HEK293 (cell line): ENCODE measurements at regions not wholly inside any gene's neighbourhood (a gene's known extent, or its start where the extent isn't known, plus 50 kb on each side); places are given as distances from the start of the nearest gene placed in this dataset.

Experiments
- CTCF ChIA-PET: fragments of 350-600 bp; formaldehyde crosslinking; extraction: SDS; loops from one replicate; lab custom pipeline; 2021; ENCODE audit warnings: antibody characterized with exemption; lab: Yijun Ruan, JAX
- POLR2A ChIA-PET: fragments of 300-600 bp; formaldehyde crosslinking; extraction: SDS; loops from one replicate; lab custom pipeline; 2020; ENCODE audit warnings: antibody characterized with exemption, inconsistent platforms; lab: Yijun Ruan, JAX
- H3K27ac ChIP-seq: fragments of 200-500 bp; sonication (Bioruptor generic); 2 replicates; pipeline ENCODE4 v1.5.1; 2014; ENCODE audit warnings: low read depth, low read length, control low read depth, inconsistent platforms; ENCODE audit errors: extremely low read depth
- H3K36me3 ChIP-seq, 2 experiments: fragments of 200-500 bp in 1 of 2; sonication (Bioruptor generic) in 1 of 2; 1 replicate in 1 of 2; 2 replicates in 1 of 2; pipeline ENCODE4 v1.5.1; 2014 to 2017; ENCODE audit warnings: inconsistent platforms in 2 of 2, low read length in 2 of 2; ENCODE audit not compliant: control insufficient read depth in 2 of 2, insufficient read depth in 1 of 2
- H3K4me1 ChIP-seq: fragments of 200-500 bp; sonication (Bioruptor generic); 2 replicates; pipeline ENCODE4 v1.5.1; 2014; ENCODE audit warnings: mild to moderate bottlenecking, low read length, inconsistent platforms; ENCODE audit not compliant: control insufficient read depth, insufficient read depth
- H3K4me3 ChIP-seq: 2 replicates; pipeline ENCODE4 v1.5.1; 2011; ENCODE audit warnings: low read depth, mild to moderate bottlenecking, control low read depth, low read length, moderate library complexity
- H3K9me3 ChIP-seq: fragments of 200-500 bp; sonication (Bioruptor generic); 2 replicates; pipeline ENCODE4 v1.5.1; 2014; ENCODE audit warnings: low read depth, low read length, inconsistent platforms; ENCODE audit not compliant: control insufficient read depth, insufficient read depth
- HOXD13 ChIP-seq: sonication (generic); formaldehyde crosslinking; IDR thresholded peaks from 2 replicates; pipeline ENCODE4 v1.8.0; 2022; ENCODE audit warnings: missing genetic modification reagents, borderline replicate concordance
- KLF1 ChIP-seq: fragments of 450-650 bp; formaldehyde crosslinking; IDR thresholded peaks from 2 replicates; pipeline ENCODE4 v1.5.1; 2016; ENCODE audit warnings: missing biosample characterization, missing genetic modification characterization
- PATZ1 ChIP-seq: fragments of 450-650 bp; formaldehyde crosslinking; IDR thresholded peaks from 2 replicates; pipeline ENCODE4 v1.5.1; 2016; ENCODE audit warnings: missing biosample characterization, missing genetic modification characterization
- PRDM4 ChIP-seq: fragments of 450-650 bp; formaldehyde crosslinking; IDR thresholded peaks from 2 replicates; pipeline ENCODE4 v1.5.1; 2017; ENCODE audit warnings: missing biosample characterization, missing genetic modification characterization
- SCRT2 ChIP-seq: fragments of 450-650 bp; formaldehyde crosslinking; IDR thresholded peaks from 2 replicates; pipeline ENCODE4 v1.5.1; 2016; ENCODE audit warnings: missing biosample characterization, missing genetic modification characterization
- TSHZ1 ChIP-seq: fragments of 450-650 bp; formaldehyde crosslinking; IDR thresholded peaks from 2 replicates; pipeline ENCODE4 v1.5.1; 2016; ENCODE audit warnings: missing biosample characterization, missing genetic modification characterization, borderline replicate concordance
- ZBTB11 ChIP-seq: fragments of 450-650 bp; formaldehyde crosslinking; conservative IDR thresholded peaks from 2 replicates; pipeline ENCODE4 v1.5.1; 2016; ENCODE audit warnings: low read depth, missing biosample characterization, missing genetic modification characterization
- ZBTB8A ChIP-seq: fragments of 450-650 bp; formaldehyde crosslinking; IDR thresholded peaks from 2 replicates; pipeline ENCODE4 v1.5.1; 2016; ENCODE audit warnings: missing biosample characterization, missing genetic modification characterization
- ZFHX2 ChIP-seq: fragments of 450-650 bp; formaldehyde crosslinking; conservative IDR thresholded peaks from 2 replicates; pipeline ENCODE4 v1.5.1; 2016; ENCODE audit warnings: missing biosample characterization, missing genetic modification characterization
- ZNF19 ChIP-seq: fragments of 450-650 bp; formaldehyde crosslinking; IDR thresholded peaks from 2 replicates; pipeline ENCODE4; 2016; ENCODE audit warnings: missing biosample characterization, missing genetic modification characterization, low read depth
- ZNF350 ChIP-seq: fragments of 450-650 bp; formaldehyde crosslinking; IDR thresholded peaks from 2 replicates; pipeline ENCODE4 v1.5.0; 2017; ENCODE audit warnings: missing biosample characterization, mild to moderate bottlenecking, missing genetic modification characterization
- ZNF426 ChIP-seq: fragments of 450-650 bp; formaldehyde crosslinking; IDR thresholded peaks from 2 replicates; pipeline ENCODE4 v1.5.1; 2017; ENCODE audit warnings: missing biosample characterization, missing genetic modification characterization, mild to moderate bottlenecking, inconsistent platforms, moderate library complexity
- ZNF530 ChIP-seq: fragments of 450-650 bp; formaldehyde crosslinking; IDR thresholded peaks from 2 replicates; pipeline ENCODE4 v1.5.1; 2016; ENCODE audit warnings: low read depth, missing biosample characterization, missing genetic modification characterization
- ZNF621 ChIP-seq: fragments of 450-650 bp; formaldehyde crosslinking; IDR thresholded peaks from 2 replicates; pipeline ENCODE4 v1.5.1; 2017; ENCODE audit warnings: missing biosample characterization, missing genetic modification characterization
- ZNF624 ChIP-seq: fragments of 450-650 bp; formaldehyde crosslinking; IDR thresholded peaks from 2 replicates; pipeline ENCODE4 v1.5.1; 2017; ENCODE audit warnings: missing biosample characterization, missing genetic modification characterization
- ZNF645 ChIP-seq: fragments of 450-650 bp; formaldehyde crosslinking; IDR thresholded peaks from 2 replicates; pipeline ENCODE4; 2016; ENCODE audit warnings: missing biosample characterization, missing genetic modification characterization
- ZNF791 ChIP-seq: fragments of 450-650 bp; formaldehyde crosslinking; IDR thresholded peaks from 2 replicates; pipeline ENCODE4 v1.5.1; 2016; ENCODE audit warnings: missing biosample characterization, missing genetic modification characterization
- ZNF830 ChIP-seq: fragments of 450-650 bp; IDR thresholded peaks from 2 replicates; pipeline ENCODE4 v1.5.0; 2018; ENCODE audit warnings: missing biosample characterization, missing genetic modification characterization, low read depth, mild to moderate bottlenecking, moderate library complexity
- ZSCAN30 ChIP-seq: fragments of 450-650 bp; IDR thresholded peaks from 2 replicates; pipeline ENCODE4 v1.5.1; 2018; ENCODE audit warnings: missing biosample characterization, mild to moderate bottlenecking, missing genetic modification characterization, moderate library complexity

- POLR2A ChIA-PET: no interaction called here
Measured at GRCh38 chr18:52152036-52152435, 188.0 kb upstream of the DCC start.

GRCh38 chr18:52156166-52156565 lies 183.8 kb upstream of the DCC start:
- CTCF ChIA-PET: no interaction called here
- POLR2A ChIA-PET: no interaction called here
- H3K4me3 ChIP-seq: no peak overlapping the region
- no peaks in the 10 kb centered on the region for H3K9me3 ChIP-seq
- H3K27ac ChIP-seq: no peak overlapping the region
- H3K36me3 ChIP-seq: no peaks in the 10 kb centered on the region
- H3K4me1 ChIP-seq: no peaks in the 10 kb centered on the region
- TF ChIP-seq ZNF624 (tag by site-specific recombination) (no peak), TSHZ1 (no peak), HOXD13 (CRISPR knock-in tag) (no peak), SCRT2 (tag by site-specific recombination) (no peak), ZNF621 (tag by site-specific recombination) (no peak), PRDM4 (tag by site-specific recombination) (no peak), ZNF791 (tag by site-specific recombination) (no peak), ZNF530 (no peak), ZNF426 (tag by site-specific recombination) (no peak), ZNF645 (tag by site-specific recombination) (no peak), KLF1 (tag by site-specific recombination) (no peak), ZFHX2 (tag by site-specific recombination) (no peak), ZNF350 (tag by site-specific recombination) (no peak), ZNF19 (tag by site-specific recombination) (no peak), PATZ1 (tag by site-specific recombination) (no peak)

More at GRCh38 chr18:52152036-52152435, 188.0 kb upstream of the DCC start:
- CTCF ChIA-PET: no interaction called here
- TF ChIP-seq ZSCAN30 (no peak), ZBTB8A (tag by site-specific recombination) (no peak), ZNF830 (tag by site-specific recombination) (no peak), ZBTB11 (no peak)
- Histone ChIP-seq H3K36me3 (no peaks in the 10 kb centered on the region), H3K4me1 (no peaks in the 10 kb centered on the region), H3K4me3 (no peak overlapping the region), H3K27ac (no peak overlapping the region), H3K9me3 (no peaks in the 10 kb centered on the region)
